Kidney epithelial cell (primary cell): ENCODE measurements at regions not wholly inside any gene's neighbourhood (a gene's known extent, or its start where the extent isn't known, plus 50 kb on each side); places are given as distances from the start of the nearest gene placed in this dataset.

Source experiments
- DNase-seq: peaks from one replicate; pipeline ENCODE4 v3.0.0-alpha.2; 2010; ENCODE audit warnings: low read depth
- H3K27me3 ChIP-seq: 2 replicates; pipeline ENCODE4 v1.6.0; 2011; ENCODE audit warnings: low read length; ENCODE audit not compliant: control insufficient read depth, insufficient read depth
- H3K36me3 ChIP-seq: 2 replicates; pipeline ENCODE4 v1.5.1; 2011; ENCODE audit warnings: low read length; ENCODE audit not compliant: control insufficient read depth, insufficient read depth
- H3K4me3 ChIP-seq: 2 replicates; pipeline ENCODE4 v1.5.1; 2011; ENCODE audit warnings: low read depth, mild to moderate bottlenecking, control low read depth, low read length
- TF ChIP-seq, protein P1 (sequence below): IDR thresholded peaks from 2 replicates; pipeline ENCODE4 v1.5.1; 2011; ENCODE audit warnings: mild to moderate bottlenecking, moderate library complexity, low read length, control low read depth, inconsistent platforms; ENCODE audit not compliant: insufficient read depth, poor library complexity, severe bottlenecking

DNA sequence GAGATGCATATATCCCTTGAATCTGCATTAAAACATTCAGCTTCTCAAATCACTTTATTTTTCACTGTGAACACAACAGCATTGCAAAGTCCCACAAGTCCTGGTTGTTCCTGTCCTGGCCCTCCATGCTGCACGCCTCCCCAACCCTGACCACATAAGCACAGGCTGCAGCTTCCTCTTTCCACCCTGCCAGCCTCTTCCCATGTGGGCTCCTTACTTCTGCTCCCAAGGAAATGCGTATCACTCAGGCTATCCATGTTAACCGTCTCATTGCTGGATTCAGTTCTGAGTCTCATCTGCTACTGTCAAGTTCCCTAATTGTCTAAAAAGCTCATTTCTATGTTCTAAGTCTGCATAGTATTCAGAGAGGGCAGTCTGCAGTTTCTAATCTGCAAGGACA, 89.7 kb upstream of the ZPBP start:
- TF ChIP-seq, protein P1, sequence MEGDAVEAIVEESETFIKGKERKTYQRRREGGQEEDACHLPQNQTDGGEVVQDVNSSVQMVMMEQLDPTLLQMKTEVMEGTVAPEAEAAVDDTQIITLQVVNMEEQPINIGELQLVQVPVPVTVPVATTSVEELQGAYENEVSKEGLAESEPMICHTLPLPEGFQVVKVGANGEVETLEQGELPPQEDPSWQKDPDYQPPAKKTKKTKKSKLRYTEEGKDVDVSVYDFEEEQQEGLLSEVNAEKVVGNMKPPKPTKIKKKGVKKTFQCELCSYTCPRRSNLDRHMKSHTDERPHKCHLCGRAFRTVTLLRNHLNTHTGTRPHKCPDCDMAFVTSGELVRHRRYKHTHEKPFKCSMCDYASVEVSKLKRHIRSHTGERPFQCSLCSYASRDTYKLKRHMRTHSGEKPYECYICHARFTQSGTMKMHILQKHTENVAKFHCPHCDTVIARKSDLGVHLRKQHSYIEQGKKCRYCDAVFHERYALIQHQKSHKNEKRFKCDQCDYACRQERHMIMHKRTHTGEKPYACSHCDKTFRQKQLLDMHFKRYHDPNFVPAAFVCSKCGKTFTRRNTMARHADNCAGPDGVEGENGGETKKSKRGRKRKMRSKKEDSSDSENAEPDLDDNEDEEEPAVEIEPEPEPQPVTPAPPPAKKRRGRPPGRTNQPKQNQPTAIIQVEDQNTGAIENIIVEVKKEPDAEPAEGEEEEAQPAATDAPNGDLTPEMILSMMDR: no peak
- DNase-seq: no peak
- H3K4me3 ChIP-seq: no peak overlapping the region
- H3K27me3 ChIP-seq: peaks cover 3% of the 10 kb centered on the region
- H3K36me3 ChIP-seq: no peaks in the 10 kb centered on the region

DNA sequence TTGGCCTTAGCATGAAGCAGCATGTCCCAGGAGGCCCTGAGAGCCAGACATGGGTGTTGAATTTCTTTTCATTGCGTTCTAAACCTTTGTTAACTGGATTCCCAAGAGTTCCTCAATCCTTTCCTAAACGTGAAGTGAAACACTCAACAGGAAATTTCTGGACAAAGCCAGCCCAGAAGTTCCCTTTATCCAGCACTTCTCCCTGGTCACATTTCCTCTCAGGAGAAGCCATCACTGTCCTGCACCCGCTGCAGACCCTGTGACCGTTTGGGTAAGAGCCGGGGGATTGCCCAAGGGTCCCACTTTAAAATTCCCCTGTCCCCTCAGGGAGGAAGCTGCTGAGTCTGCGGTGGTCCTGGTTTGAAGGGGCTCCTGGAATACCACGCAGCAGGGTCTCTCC, 88.0 kb upstream of the ZPBP start:
- Histone ChIP-seq H3K4me3 (no peak overlapping the region), H3K36me3 (no peaks in the 10 kb centered on the region), H3K27me3 (peaks cover 3% of the 10 kb centered on the region)
- DNase-seq: no peak
- TF ChIP-seq, protein P1: no peak

DNA sequence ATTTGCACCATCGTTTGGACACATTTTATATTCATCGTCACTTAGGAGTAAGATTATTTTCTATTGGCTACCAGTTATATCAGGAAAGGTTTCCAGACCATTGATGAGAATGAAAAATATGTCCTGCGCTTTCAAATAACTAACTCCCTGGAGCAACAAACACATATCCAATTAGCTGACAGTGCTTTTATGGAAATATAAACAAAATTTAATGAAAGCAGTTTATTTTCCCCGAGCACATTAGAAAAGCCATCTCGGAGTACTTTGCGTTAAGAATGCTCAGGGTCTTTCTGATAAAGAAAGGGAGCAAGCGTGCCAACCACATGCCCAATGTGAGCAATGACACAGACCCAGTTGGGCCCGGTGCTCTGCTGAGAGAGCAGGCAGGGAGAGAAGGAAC, 85.1 kb upstream of the ZPBP start:
- TF ChIP-seq, protein P1: no peak
- Histone ChIP-seq H3K4me3 (no peak overlapping the region), H3K36me3 (no peaks in the 10 kb centered on the region), H3K27me3 (peaks cover 3% of the 10 kb centered on the region)
- no peak for DNase-seq

DNA sequence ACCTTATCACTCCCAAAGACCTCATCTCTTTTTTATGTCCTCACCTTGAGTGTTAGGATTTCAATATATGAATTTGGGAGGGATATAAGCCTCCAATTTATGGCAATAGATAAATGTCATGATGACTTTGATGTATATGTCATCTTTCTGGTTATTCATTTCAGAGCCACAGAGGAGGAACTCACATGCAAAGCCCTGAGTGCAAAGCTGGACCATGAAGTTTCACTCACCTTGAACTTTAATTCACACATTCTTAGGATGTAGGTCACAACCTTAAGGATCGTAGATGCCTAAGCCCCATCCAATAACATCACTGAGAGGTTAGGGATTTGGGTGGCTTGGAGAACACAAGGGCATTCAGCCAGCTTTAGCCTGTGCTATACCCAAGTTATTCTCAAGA, 81.9 kb upstream of the ZPBP start:
- no peak for DNase-seq
- TF ChIP-seq, protein P1: no peak
- Histone ChIP-seq H3K4me3 (no peak overlapping the region), H3K36me3 (no peaks in the 10 kb centered on the region), H3K27me3 (peaks cover 3% of the 10 kb centered on the region)

DNA sequence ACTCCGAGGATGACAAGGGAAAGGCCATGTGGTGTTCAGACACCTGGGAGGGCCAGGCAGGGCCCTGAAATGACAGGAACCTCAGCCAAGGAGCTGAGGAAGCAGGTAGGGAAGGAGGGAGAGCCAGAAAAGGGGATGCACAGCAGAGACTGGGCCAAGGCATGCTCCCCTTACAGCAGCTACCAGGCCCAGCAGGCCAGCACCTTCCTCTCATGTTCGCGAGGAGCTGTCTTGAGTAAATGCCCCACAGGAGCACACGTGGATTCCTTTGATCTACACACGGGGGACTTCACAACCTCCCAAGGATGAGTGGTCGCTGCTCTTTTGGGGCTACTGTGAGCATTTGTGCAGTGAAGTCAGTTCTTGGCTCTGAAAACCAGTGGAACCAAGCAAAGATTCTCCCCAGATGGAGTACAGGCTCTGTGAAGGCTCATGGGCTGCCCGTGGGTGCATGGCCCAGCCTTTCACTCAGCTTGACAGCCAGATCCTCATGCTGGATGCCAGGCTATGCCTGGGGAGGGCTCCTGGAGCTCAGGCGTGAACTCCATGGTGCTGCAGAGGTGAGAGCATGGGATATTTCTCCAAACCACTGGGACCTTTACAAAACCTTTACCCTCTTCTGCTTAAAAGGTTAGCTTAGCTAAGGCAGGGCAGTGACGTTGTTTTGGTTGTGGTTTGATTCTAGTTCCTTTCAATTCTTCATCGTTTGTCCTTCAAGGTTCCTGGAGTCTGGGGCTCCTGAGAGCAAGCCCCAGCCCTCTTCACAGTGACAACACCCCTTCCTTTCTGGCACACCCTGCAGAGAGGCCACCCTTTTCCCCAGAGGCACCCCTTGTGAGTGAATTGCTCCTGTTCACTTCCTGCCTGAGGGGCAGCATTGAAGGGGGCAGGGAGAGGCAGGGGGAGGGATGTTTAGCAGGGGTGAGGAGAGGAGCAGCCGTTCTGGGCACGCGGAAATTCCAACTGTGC, 74.2 kb upstream of the ZPBP start:
- TF ChIP-seq, protein P1: no peak
- Histone ChIP-seq H3K27me3 (no peaks in the 10 kb centered on the region), H3K36me3 (no peaks in the 10 kb centered on the region), H3K4me3 (no peak overlapping the region)
- no peak for DNase-seq
